ENCODE measurements at regions not wholly inside any gene's neighbourhood (a gene's known extent, or its start where the extent isn't known, plus 50 kb on each side); places are given as distances from the start of the nearest gene placed in this dataset.

- no peak for ATAC-seq (replicated peaks)
- H3K27me3 Mint-ChIP-seq = peaks cover 11% of the 10 kb centered on the region
- H3K4me3 Mint-ChIP-seq = no peak overlapping the region
- no peak overlapping the region for H3K27ac Mint-ChIP-seq
- H3K4me1 Mint-ChIP-seq = no peaks in the 10 kb centered on the region
- no peaks in the 10 kb centered on the region for H3K9me3 Mint-ChIP-seq
- no peaks in the 10 kb centered on the region for H3K36me3 Mint-ChIP-seq (ENCODE audit: low read depth)
Observed at GRCh38 chr3:40593351-40593750, 68.6 kb downstream of the ZNF621 start.

- peak; percentile 66 for ATAC-seq (replicated peaks)
- Mint-ChIP-seq H3K4me1 (no peaks in the 10 kb centered on the region), H3K36me3 (ENCODE audit: low read depth) (no peaks in the 10 kb centered on the region)
Observed at GRCh38 chr3:40597441-40597840, 72.7 kb downstream of the ZNF621 start.

GRCh38 chr3:40598338-40598737 is 73.6 kb downstream of the ZNF621 start:
- H3K4me1 Mint-ChIP-seq = no peaks in the 10 kb centered on the region
- H3K27me3 Mint-ChIP-seq = peaks cover 24% of the 10 kb centered on the region
- no peaks in the 10 kb centered on the region for H3K9me3 Mint-ChIP-seq
- H3K36me3 Mint-ChIP-seq (ENCODE audit: low read depth) = no peaks in the 10 kb centered on the region
- no peak overlapping the region for H3K4me3 Mint-ChIP-seq
- peak; percentile 18 for ATAC-seq (replicated peaks)
- H3K27ac Mint-ChIP-seq = no peak overlapping the region

More at GRCh38 chr3:40597441-40597840, 72.7 kb downstream of the ZNF621 start:
- H3K9me3 Mint-ChIP-seq = no peaks in the 10 kb centered on the region
- H3K27ac Mint-ChIP-seq = no peak overlapping the region
- no peak overlapping the region for H3K4me3 Mint-ChIP-seq
- H3K27me3 Mint-ChIP-seq = peaks cover 22% of the 10 kb centered on the region

GRCh38 chr3:40598962-40599361 is 74.2 kb downstream of the ZNF621 start:
- no peak overlapping the region for H3K27ac Mint-ChIP-seq
- H3K9me3 Mint-ChIP-seq = no peaks in the 10 kb centered on the region

GRCh38 chr3:40602778-40603385 is 78.1 kb downstream of the ZNF621 start:
- Mint-ChIP-seq H3K36me3 (ENCODE audit: low read depth) (no peaks in the 10 kb centered on the region), H3K27me3 (peaks cover 39% of the 10 kb centered on the region), H3K4me1 (no peaks in the 10 kb centered on the region), H3K9me3 (no peaks in the 10 kb centered on the region), H3K27ac (no peak overlapping the region), H3K4me3 (no peak overlapping the region)
- no peak for ATAC-seq (replicated peaks)

More at GRCh38 chr3:40598962-40599361, 74.2 kb downstream of the ZNF621 start:
- Mint-ChIP-seq H3K27me3 (peaks cover 27% of the 10 kb centered on the region), H3K36me3 (ENCODE audit: low read depth) (no peaks in the 10 kb centered on the region), H3K4me3 (no peak overlapping the region), H3K4me1 (no peaks in the 10 kb centered on the region)
- no peak for ATAC-seq (replicated peaks)

- no peak overlapping the region for H3K27ac Mint-ChIP-seq
- H3K27me3 Mint-ChIP-seq = peaks cover 27% of the 10 kb centered on the region
- no peaks in the 10 kb centered on the region for H3K4me1 Mint-ChIP-seq
- ATAC-seq (replicated peaks) = no peak
- no peaks in the 10 kb centered on the region for H3K36me3 Mint-ChIP-seq (ENCODE audit: low read depth)
- no peaks in the 10 kb centered on the region for H3K9me3 Mint-ChIP-seq
- no peak overlapping the region for H3K4me3 Mint-ChIP-seq
Observed at GRCh38 chr3:40605960-40606359, 81.2 kb downstream of the ZNF621 start.

GRCh38 chr3:40608091-40608490 is 83.3 kb downstream of the ZNF621 start:
- Mint-ChIP-seq H3K4me1 (no peaks in the 10 kb centered on the region), H3K27ac (no peak overlapping the region), H3K27me3 (peaks cover 30% of the 10 kb centered on the region), H3K36me3 (ENCODE audit: low read depth) (no peaks in the 10 kb centered on the region), H3K4me3 (no peak overlapping the region), H3K9me3 (no peaks in the 10 kb centered on the region)
- ATAC-seq (replicated peaks) = peak; percentile 44

GRCh38 chr3:40613306-40613705 is 88.5 kb downstream of the ZNF621 start:
- Mint-ChIP-seq H3K36me3 (ENCODE audit: low read depth) (no peaks in the 10 kb centered on the region), H3K27me3 (peaks cover 45% of the 10 kb centered on the region), H3K4me1 (no peaks in the 10 kb centered on the region), H3K9me3 (no peaks in the 10 kb centered on the region), H3K27ac (no peak overlapping the region), H3K4me3 (no peak overlapping the region)
- no peak for ATAC-seq (replicated peaks)

DNA sequence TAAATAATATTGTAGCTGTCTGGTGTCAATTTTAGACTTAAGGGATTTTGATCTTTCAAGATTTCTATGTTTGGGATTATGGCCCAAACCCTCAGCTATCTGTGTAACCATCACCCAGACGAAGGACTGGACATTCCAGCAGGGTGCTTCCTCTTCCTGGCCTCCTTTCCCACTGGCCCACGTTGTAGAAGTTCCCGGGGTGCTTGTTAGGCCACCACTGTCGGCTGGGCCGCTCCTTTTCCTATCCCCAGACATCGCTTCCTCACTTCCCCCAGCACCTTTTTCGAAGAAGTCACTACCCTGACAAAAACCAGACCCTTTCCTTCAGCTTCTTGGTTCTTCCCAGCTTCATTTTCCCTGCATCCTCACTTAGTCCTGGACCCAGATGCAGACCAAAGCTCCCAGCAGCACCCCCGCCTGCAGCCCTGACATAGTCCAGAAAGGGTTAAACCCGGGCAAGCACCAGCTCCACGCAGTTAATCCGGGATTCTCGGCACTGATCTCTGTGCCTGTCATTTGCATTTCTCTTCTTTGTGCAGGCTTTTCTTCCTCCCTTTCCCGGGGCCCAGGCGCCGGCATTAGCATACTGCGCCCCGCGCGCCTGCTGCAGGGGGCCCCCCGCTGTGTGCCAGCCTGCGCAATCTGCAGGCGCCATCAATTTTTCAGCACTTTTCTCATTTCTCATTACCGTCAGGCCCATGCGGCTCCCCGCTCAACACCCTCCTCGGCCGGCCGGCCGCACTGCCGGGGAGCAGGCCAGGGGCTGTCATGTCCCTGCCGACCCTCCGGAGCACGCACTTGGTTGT is 90.6 kb downstream of the ZNF621 start:
- Mint-ChIP-seq H3K27me3 (peaks cover 44% of the 10 kb centered on the region), H3K9me3 (no peaks in the 10 kb centered on the region), H3K36me3 (ENCODE audit: low read depth) (no peaks in the 10 kb centered on the region), H3K27ac (no peak overlapping the region), H3K4me3 (no peak overlapping the region), H3K4me1 (no peaks in the 10 kb centered on the region)
- no peak for ATAC-seq (replicated peaks)

- Mint-ChIP-seq H3K4me1 (no peaks in the 10 kb centered on the region), H3K9me3 (no peaks in the 10 kb centered on the region), H3K27ac (no peak overlapping the region), H3K27me3 (peaks cover 44% of the 10 kb centered on the region), H3K4me3 (no peak overlapping the region), H3K36me3 (ENCODE audit: low read depth) (no peaks in the 10 kb centered on the region)
- no peak for ATAC-seq (replicated peaks)
Observed at GRCh38 chr3:40615918-40616819, 91.4 kb downstream of the ZNF621 start.

DNA sequence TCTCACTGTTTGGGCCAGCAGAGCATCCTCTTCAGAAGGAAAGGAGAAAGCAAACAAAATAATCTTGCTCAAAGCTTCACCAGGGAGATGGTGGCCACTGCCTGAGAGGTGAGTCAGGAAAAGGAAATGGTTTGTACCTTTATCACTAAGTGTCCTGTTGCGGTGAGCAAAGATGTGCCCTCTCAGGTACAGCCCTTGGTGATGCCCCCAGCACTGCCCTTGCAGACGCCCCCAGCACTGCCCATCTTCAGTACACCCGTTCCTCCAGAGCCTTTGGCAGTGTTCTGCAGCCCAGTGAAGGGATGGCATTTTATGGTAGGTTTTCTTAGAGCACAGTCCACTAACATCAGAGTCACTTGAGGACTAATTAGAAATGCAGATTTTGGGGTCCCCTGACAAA is 92.3 kb downstream of the ZNF621 start:
- Mint-ChIP-seq H3K27ac (no peak overlapping the region), H3K9me3 (no peaks in the 10 kb centered on the region), H3K36me3 (ENCODE audit: low read depth) (no peaks in the 10 kb centered on the region), H3K4me3 (no peak overlapping the region), H3K27me3 (peaks cover 44% of the 10 kb centered on the region), H3K4me1 (no peaks in the 10 kb centered on the region)
- no peak for ATAC-seq (replicated peaks)

- peaks cover 43% of the 10 kb centered on the region for H3K27me3 Mint-ChIP-seq
- H3K4me3 Mint-ChIP-seq = no peak overlapping the region
- peaks cover 3% of the 10 kb centered on the region for H3K9me3 Mint-ChIP-seq
- no peak for ATAC-seq (replicated peaks)
- no peaks in the 10 kb centered on the region for H3K36me3 Mint-ChIP-seq (ENCODE audit: low read depth)
- H3K27ac Mint-ChIP-seq = no peak overlapping the region
- H3K4me1 Mint-ChIP-seq = no peaks in the 10 kb centered on the region
Observed at GRCh38 chr3:40618158-40618557, 93.4 kb downstream of the ZNF621 start.

- no peak for ATAC-seq (replicated peaks)
- Mint-ChIP-seq H3K4me1 (no peaks in the 10 kb centered on the region), H3K27ac (no peak overlapping the region), H3K4me3 (no peak overlapping the region), H3K27me3 (peaks cover 32% of the 10 kb centered on the region), H3K9me3 (peaks cover 3% of the 10 kb centered on the region), H3K36me3 (ENCODE audit: low read depth) (no peaks in the 10 kb centered on the region)
Observed at GRCh38 chr3:40620151-40620550, 95.4 kb downstream of the ZNF621 start.

DNA sequence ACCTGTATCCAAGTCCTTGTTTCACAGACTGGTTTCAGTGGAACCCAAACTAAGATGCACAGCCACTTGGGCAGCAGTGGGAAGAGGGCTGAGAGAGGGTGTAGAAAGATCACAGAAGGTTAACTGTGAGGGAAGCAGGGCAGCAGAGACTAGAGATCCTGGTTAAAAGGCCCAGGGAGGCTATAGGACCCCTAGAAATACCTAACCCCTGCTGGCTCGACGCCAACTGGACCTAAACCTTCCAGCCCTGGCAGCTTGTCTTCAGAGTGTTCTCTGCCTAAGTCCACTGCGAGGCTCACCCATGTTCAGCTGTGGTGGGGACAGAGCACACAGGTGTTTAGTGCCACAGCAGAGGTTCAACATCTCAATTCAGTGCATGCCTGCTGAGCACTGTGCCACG is 96.5 kb downstream of the ZNF621 start:
- no peak for ATAC-seq (replicated peaks)
- no peaks in the 10 kb centered on the region for H3K4me1 Mint-ChIP-seq
- peaks cover 3% of the 10 kb centered on the region for H3K9me3 Mint-ChIP-seq
- no peaks in the 10 kb centered on the region for H3K36me3 Mint-ChIP-seq (ENCODE audit: low read depth)
- H3K4me3 Mint-ChIP-seq = no peak overlapping the region
- H3K27me3 Mint-ChIP-seq = peaks cover 28% of the 10 kb centered on the region
- no peak overlapping the region for H3K27ac Mint-ChIP-seq
